Mesothelial cell of epicardium (in vitro differentiated cells): ENCODE measurements at regions not wholly inside any gene's neighbourhood (a gene's known extent, or its start where the extent isn't known, plus 50 kb on each side); places are given as distances from the start of the nearest gene placed in this dataset.
A peak's percentile ranks its signal among the peaks of the same experiment; 100 is the strongest.

Experiments used
- DNase-seq, 2 experiments: peaks; one replicate each; pipeline ENCODE4 v3.0.0; 2021; ENCODE audit warnings: low spot score in 2 of 2; ENCODE audit not compliant: unreplicated experiment in 2 of 2
- H3K27ac Mint-ChIP-seq: 2 replicates; pipeline ENCODE4 v1.8.0; 2021; ENCODE audit warnings: mixed read lengths
- H3K27me3 Mint-ChIP-seq: 2 replicates; pipeline ENCODE4 v1.8.0; 2021; ENCODE audit warnings: low read depth, mixed read lengths
- H3K36me3 Mint-ChIP-seq: 2 replicates; pipeline ENCODE4 v1.8.0; 2021; ENCODE audit warnings: mixed read lengths
- H3K4me1 Mint-ChIP-seq: 2 replicates; pipeline ENCODE4 v1.8.0; 2021; ENCODE audit warnings: mixed read lengths
- H3K4me3 Mint-ChIP-seq: 2 replicates; pipeline ENCODE4 v1.8.0; 2021; ENCODE audit warnings: mild to moderate bottlenecking, moderate library complexity, mixed read lengths
- H3K9me3 Mint-ChIP-seq: 2 replicates; pipeline ENCODE4 v1.8.0; 2021; ENCODE audit warnings: mixed read lengths
- TF ChIP-seq, protein P1 (sequence below): fragments of 200-600 bp; sonication (generic); IDR thresholded peaks from one replicate; pipeline ENCODE4 v1.5.0; 2021; ENCODE audit warnings: antibody characterized with exemption; ENCODE audit not compliant: unreplicated experiment

GRCh38 chr4:83862471-83862870, 326.6 kb downstream of the GPAT3 start:
- H3K9me3 Mint-ChIP-seq: no peaks in the 10 kb centered on the region
- H3K27me3 Mint-ChIP-seq: peaks cover 1% of the 10 kb centered on the region
- no peak overlapping the region for H3K4me3 Mint-ChIP-seq
- TF ChIP-seq, protein P1, sequence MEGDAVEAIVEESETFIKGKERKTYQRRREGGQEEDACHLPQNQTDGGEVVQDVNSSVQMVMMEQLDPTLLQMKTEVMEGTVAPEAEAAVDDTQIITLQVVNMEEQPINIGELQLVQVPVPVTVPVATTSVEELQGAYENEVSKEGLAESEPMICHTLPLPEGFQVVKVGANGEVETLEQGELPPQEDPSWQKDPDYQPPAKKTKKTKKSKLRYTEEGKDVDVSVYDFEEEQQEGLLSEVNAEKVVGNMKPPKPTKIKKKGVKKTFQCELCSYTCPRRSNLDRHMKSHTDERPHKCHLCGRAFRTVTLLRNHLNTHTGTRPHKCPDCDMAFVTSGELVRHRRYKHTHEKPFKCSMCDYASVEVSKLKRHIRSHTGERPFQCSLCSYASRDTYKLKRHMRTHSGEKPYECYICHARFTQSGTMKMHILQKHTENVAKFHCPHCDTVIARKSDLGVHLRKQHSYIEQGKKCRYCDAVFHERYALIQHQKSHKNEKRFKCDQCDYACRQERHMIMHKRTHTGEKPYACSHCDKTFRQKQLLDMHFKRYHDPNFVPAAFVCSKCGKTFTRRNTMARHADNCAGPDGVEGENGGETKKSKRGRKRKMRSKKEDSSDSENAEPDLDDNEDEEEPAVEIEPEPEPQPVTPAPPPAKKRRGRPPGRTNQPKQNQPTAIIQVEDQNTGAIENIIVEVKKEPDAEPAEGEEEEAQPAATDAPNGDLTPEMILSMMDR: no peak
- no peaks in the 10 kb centered on the region for H3K36me3 Mint-ChIP-seq
- no peak for DNase-seq
- no peak overlapping the region for H3K27ac Mint-ChIP-seq
- peaks cover 1% of the 10 kb centered on the region for H3K4me1 Mint-ChIP-seq

- no peaks in the 10 kb centered on the region for H3K36me3 Mint-ChIP-seq
- no peaks in the 10 kb centered on the region for H3K9me3 Mint-ChIP-seq
- H3K4me3 Mint-ChIP-seq: no peak overlapping the region
- peaks cover 1% of the 10 kb centered on the region for H3K27me3 Mint-ChIP-seq
- no peaks in the 10 kb centered on the region for H3K4me1 Mint-ChIP-seq
- no peak for DNase-seq
- TF ChIP-seq, protein P1: no peak
- H3K27ac Mint-ChIP-seq: no peak overlapping the region
These were observed 324.3 kb downstream of the GPAT3 start for GRCh38 chr4:83860200-83860599.

DNA sequence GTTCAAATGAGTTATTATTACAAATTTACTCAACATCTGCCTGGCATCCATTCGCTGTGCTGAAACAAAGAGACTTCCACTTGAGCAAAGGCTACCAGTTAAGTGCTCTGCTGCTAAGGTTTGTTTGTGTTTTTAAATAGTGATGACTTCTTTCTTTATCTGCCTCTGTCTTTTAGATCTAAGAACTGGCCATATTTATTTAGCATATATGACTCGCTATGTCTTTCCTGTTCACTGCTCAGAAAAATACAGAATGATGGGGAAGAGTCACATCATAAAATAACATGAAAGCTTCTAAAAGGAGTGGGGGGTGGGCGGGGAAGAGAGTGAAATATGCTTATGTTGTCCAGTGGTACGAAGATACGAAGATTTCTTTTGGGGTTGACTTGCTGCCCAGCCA, 322.2 kb downstream of the GPAT3 start:
- H3K27me3 Mint-ChIP-seq: peaks cover 1% of the 10 kb centered on the region
- H3K27ac Mint-ChIP-seq: no peak overlapping the region
- TF ChIP-seq, protein P1: no peak
- H3K36me3 Mint-ChIP-seq: no peaks in the 10 kb centered on the region
- H3K4me1 Mint-ChIP-seq: peaks cover 2% of the 10 kb centered on the region
- H3K4me3 Mint-ChIP-seq: no peak overlapping the region
- no peak for DNase-seq
- H3K9me3 Mint-ChIP-seq: no peaks in the 10 kb centered on the region

GRCh38 chr4:83855044-83855443, 319.1 kb downstream of the GPAT3 start:
- TF ChIP-seq, protein P1: no peak
- Mint-ChIP-seq H3K36me3 (no peaks in the 10 kb centered on the region), H3K9me3 (no peaks in the 10 kb centered on the region), H3K4me1 (peaks cover 13% of the 10 kb centered on the region), H3K4me3 (no peak overlapping the region), H3K27ac (no peak overlapping the region), H3K27me3 (no peaks in the 10 kb centered on the region)
- DNase-seq: no peak

GRCh38 chr4:83852085-83852451, 316.2 kb downstream of the GPAT3 start:
- TF ChIP-seq, protein P1: no peak
- Mint-ChIP-seq H3K27ac (peak overlapping the region; percentile 14), H3K4me3 (no peak overlapping the region), H3K27me3 (no peaks in the 10 kb centered on the region), H3K4me1 (peaks cover 13% of the 10 kb centered on the region), H3K9me3 (no peaks in the 10 kb centered on the region), H3K36me3 (no peaks in the 10 kb centered on the region)
- no peak for DNase-seq
